Thoracic aorta (tissue), 2 donors: ENCODE measurements at regions not wholly inside any gene's neighbourhood (a gene's known extent, or its start where the extent isn't known, plus 50 kb on each side); places are given as distances from the start of the nearest gene placed in this dataset.

Source experiments
- ATAC-seq: fragments of 150-250 bp; one replicate; pipeline ENCODE4 v1.8.0; 2017; ENCODE audit warnings: low read depth; ENCODE audit not compliant: insufficient number of reproducible peaks, low FRiP score
- DNase-seq: peaks from one replicate; pipeline ENCODE4 v3.0.0-alpha.2; 2020; ENCODE audit warnings: low spot score
- H3K27ac ChIP-seq, 2 donors: fragments of 200-600 bp; sonication (generic); 1 replicate in 1 of 2; 2 replicates in 1 of 2; pipeline ENCODE4 v1.5.1; 2016; ENCODE audit warnings: mild to moderate bottlenecking in 2 of 2, moderate library complexity in 2 of 2
- H3K27me3 ChIP-seq: fragments of 200-600 bp; sonication (generic); replicated peaks from 2 replicates; pipeline ENCODE4 v1.6.0; 2016; ENCODE audit warnings: mild to moderate bottlenecking; ENCODE audit not compliant: insufficient read depth
- H3K36me3 ChIP-seq: fragments of 200-600 bp; sonication (generic); one replicate; pipeline ENCODE4 v1.5.1; 2016
- H3K4me1 ChIP-seq, 2 donors: fragments of 200-600 bp; sonication (generic); 1 replicate in 1 of 2; 2 replicates in 1 of 2; pipeline versions ENCODE4 v1.5.1 to v1.6.0; 2016; ENCODE audit warnings: low read depth in 2 of 2, mild to moderate bottlenecking in 1 of 2; ENCODE audit not compliant: control insufficient read depth in 1 of 2
- H3K4me3 ChIP-seq: fragments of 200-600 bp; sonication (generic); 2 replicates; pipeline ENCODE4 v1.5.1; 2016; ENCODE audit warnings: mild to moderate bottlenecking
- H3K9me3 ChIP-seq: fragments of 200-600 bp; sonication (generic); 2 replicates; pipeline ENCODE4 v1.5.1; 2016
- TF ChIP-seq, protein P1 (sequence below): fragments of 200-600 bp; sonication (generic); IDR thresholded peaks from one replicate; pipeline ENCODE4 v1.5.1; 2019; ENCODE audit warnings: antibody characterized with exemption

DNA sequence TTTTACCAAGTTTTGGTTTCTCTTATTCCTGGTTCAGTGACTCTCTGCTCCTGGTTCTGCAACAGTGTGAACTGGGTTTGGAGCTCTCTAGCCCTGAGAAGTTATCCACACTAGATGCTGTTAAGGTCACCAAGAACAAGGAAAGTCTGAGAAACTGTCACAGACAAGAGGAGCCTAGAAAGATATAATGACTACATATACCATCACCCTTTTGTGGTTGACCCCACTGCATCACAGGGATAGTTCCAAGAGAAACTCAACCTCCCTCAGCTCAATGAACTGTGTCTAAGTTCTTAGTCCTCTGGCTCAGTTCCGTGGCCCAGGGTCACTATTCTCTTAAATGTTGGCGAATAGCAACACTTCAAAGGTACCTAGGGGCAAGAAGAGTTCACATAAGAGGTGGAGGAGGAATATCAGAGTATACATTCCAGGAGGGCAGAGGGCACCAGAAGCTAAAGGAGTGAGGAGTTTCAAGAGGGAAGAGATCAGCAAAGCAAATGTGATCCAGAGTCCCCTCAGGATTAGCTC is 171.5 kb downstream of the BUB3 start:
- no peak for DNase-seq
- no peaks in the 10 kb centered on the region for H3K27me3 ChIP-seq
- H3K4me1 ChIP-seq: no peaks in the 10 kb centered on the region
- no peak overlapping the region for H3K4me3 ChIP-seq
- no peak for ATAC-seq
- no peak overlapping the region for H3K27ac ChIP-seq
- H3K9me3 ChIP-seq: no peaks in the 10 kb centered on the region
- TF ChIP-seq, protein P1, sequence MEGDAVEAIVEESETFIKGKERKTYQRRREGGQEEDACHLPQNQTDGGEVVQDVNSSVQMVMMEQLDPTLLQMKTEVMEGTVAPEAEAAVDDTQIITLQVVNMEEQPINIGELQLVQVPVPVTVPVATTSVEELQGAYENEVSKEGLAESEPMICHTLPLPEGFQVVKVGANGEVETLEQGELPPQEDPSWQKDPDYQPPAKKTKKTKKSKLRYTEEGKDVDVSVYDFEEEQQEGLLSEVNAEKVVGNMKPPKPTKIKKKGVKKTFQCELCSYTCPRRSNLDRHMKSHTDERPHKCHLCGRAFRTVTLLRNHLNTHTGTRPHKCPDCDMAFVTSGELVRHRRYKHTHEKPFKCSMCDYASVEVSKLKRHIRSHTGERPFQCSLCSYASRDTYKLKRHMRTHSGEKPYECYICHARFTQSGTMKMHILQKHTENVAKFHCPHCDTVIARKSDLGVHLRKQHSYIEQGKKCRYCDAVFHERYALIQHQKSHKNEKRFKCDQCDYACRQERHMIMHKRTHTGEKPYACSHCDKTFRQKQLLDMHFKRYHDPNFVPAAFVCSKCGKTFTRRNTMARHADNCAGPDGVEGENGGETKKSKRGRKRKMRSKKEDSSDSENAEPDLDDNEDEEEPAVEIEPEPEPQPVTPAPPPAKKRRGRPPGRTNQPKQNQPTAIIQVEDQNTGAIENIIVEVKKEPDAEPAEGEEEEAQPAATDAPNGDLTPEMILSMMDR: no peak
- H3K36me3 ChIP-seq: no peaks in the 10 kb centered on the region

DNA sequence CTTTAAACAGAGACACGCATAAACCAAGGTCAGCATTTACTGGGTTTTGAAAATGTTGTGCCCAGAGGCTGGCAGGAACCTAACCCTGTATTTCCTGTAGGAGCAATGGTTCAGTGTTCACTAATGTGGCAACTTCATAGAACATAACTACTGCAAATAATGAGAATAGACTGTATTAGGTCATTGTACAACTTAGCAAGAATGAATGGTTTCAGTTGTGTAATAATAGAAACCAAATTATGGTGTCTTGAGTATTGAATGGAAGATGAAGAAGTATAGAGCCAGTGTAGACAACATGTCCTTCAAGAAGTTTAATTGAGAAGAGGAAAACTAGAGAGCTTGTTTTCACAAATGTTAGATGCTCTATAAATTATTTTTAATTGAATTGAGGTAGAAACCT is 172.5 kb downstream of the BUB3 start:
- no peak for DNase-seq

DNA sequence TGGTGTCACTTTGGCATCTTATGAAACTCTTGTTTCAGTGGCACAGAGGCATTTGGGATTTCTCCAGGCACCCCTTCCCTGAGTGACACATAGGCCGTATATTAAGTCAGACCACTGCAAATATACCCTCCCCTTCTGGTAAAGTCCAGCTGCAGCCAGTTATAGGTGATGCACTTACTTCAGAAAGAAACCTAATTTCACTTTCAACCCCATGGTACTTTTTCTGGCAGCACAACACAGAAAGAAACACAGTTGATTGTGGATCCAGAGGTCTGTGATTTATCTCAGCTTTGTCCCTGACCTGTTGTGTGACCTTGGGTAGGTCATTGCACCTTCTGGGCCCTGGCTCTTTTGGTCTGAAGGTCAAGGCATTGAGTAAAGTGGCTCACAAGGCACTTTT is 173.2 kb downstream of the BUB3 start:
- DNase-seq: no peak
- no peaks in the 10 kb centered on the region for H3K4me1 ChIP-seq
- TF ChIP-seq, protein P1: no peak

More for the DNA sequence above, 172.5 kb downstream of the BUB3 start:
- Histone ChIP-seq H3K9me3 (no peaks in the 10 kb centered on the region), H3K27me3 (no peaks in the 10 kb centered on the region), H3K36me3 (no peaks in the 10 kb centered on the region), H3K27ac (no peak overlapping the region), H3K4me1 (no peaks in the 10 kb centered on the region), H3K4me3 (no peak overlapping the region)
- no peak for ATAC-seq
- TF ChIP-seq, protein P1: no peak

DNA sequence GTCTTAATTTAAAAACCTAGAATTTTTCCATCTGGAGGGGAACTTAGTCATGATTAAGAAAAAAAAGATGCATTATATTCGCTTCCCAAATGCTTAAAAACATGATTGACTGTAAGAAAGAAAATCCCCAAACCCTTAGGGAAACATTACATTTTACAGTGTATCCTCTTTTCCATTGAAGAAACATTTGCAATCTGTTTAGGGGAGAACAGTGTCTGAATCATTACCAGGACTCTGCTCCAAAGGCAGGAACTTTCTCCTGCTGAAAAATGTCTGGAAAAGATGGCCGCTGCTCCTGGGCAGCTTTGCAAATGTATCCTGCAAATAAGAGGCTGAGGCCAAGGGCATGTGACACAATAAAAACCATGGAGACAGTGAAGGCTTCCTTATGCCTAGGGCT is 173.7 kb downstream of the BUB3 start:
- Histone ChIP-seq H3K27me3 (no peaks in the 10 kb centered on the region), H3K9me3 (no peaks in the 10 kb centered on the region), H3K4me3 (no peak overlapping the region), H3K4me1 (no peaks in the 10 kb centered on the region), H3K36me3 (no peaks in the 10 kb centered on the region), H3K27ac (no peak overlapping the region)
- ATAC-seq (no peak), DNase-seq (no peak)
- TF ChIP-seq, protein P1: no peak

More for the DNA sequence above, 173.2 kb downstream of the BUB3 start:
- H3K4me3 ChIP-seq: no peak overlapping the region
- H3K27ac ChIP-seq: no peak overlapping the region
- no peaks in the 10 kb centered on the region for H3K27me3 ChIP-seq
- no peak for ATAC-seq
- no peaks in the 10 kb centered on the region for H3K36me3 ChIP-seq
- no peaks in the 10 kb centered on the region for H3K9me3 ChIP-seq

DNA sequence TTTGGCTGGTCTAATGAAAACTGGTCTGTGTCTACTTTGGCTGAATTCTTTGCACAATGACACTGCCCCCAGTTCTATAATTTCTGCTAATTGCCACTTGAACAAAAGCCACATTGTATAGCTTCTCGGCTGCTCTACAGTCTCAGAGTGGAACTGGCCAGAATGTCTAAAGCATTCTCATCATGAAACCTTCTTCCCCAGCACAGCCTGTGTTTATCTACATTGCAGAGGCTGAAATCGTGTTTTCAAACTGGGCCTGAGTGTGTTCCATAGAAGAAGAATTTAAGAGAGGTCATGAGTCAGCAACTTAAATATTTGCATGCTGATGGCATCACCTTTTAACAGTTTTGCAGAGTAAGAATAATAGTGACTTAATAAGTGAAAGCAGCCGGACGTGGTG is 177.2 kb downstream of the BUB3 start:
- H3K9me3 ChIP-seq: no peaks in the 10 kb centered on the region
- no peak for DNase-seq
- TF ChIP-seq, protein P1: no peak
- H3K27me3 ChIP-seq: no peaks in the 10 kb centered on the region
- ATAC-seq: no peak
- H3K36me3 ChIP-seq: no peaks in the 10 kb centered on the region
- H3K4me3 ChIP-seq: no peak overlapping the region
- no peaks in the 10 kb centered on the region for H3K4me1 ChIP-seq
- no peak overlapping the region for H3K27ac ChIP-seq
